H9 (cell line): ENCODE measurements at regions not wholly inside any gene's neighbourhood (a gene's known extent, or its start where the extent isn't known, plus 50 kb on each side); places are given as distances from the start of the nearest gene placed in this dataset.

ENCODE experiments used
- DNase-seq: peaks from one replicate; pipeline ENCODE4 v3.0.0-alpha.2; 2017
- H2AFZ ChIP-seq: one replicate; pipeline ENCODE4 v1.6.1; 2013; ENCODE audit warnings: mild to moderate bottlenecking, low read length, control low read depth, moderate library complexity
- H2AK5ac ChIP-seq: 2 replicates; pipeline ENCODE4 v1.6.1; 2013; ENCODE audit warnings: low read length, control low read depth, mixed read lengths; ENCODE audit not compliant: insufficient read length
- H2BK120ac ChIP-seq: one replicate; pipeline ENCODE4 v1.6.1; 2013; ENCODE audit warnings: low read depth, mild to moderate bottlenecking, low read length, control low read depth, inconsistent platforms; ENCODE audit not compliant: poor library complexity, severe bottlenecking
- H2BK12ac ChIP-seq: 2 replicates; pipeline ENCODE4 v1.6.1; 2013; ENCODE audit warnings: low read length, control low read depth, mixed read lengths, low read depth; ENCODE audit not compliant: insufficient read length
- H2BK15ac ChIP-seq: 2 replicates; pipeline ENCODE4 v1.6.1; 2013; ENCODE audit warnings: low read depth, low read length, control low read depth
- H2BK20ac ChIP-seq: one replicate; pipeline ENCODE4 v1.6.1; 2013; ENCODE audit warnings: low read depth, mild to moderate bottlenecking, low read length, control low read depth, inconsistent platforms; ENCODE audit not compliant: poor library complexity, severe bottlenecking
- H2BK5ac ChIP-seq: 2 replicates; pipeline ENCODE4 v1.6.1; 2013; ENCODE audit warnings: low read length, control low read depth, mixed read lengths; ENCODE audit not compliant: insufficient read length
- H3K14ac ChIP-seq: 2 replicates; pipeline ENCODE4 v1.6.1; 2013; ENCODE audit warnings: low read length, control low read depth; ENCODE audit not compliant: insufficient read depth
- H3K18ac ChIP-seq: 2 replicates; pipeline ENCODE4 v1.6.1; 2013; ENCODE audit warnings: low read depth, mild to moderate bottlenecking, mixed read lengths, low read length, control low read depth; ENCODE audit not compliant: insufficient read length
- H3K23ac ChIP-seq: 2 replicates; pipeline ENCODE4 v1.6.1; 2013; ENCODE audit warnings: low read length, control low read depth, mixed read lengths, low read depth; ENCODE audit not compliant: insufficient read length
- H3K23me2 ChIP-seq: 2 replicates; pipeline ENCODE4 v1.6.1; 2013; ENCODE audit warnings: low read depth, mild to moderate bottlenecking, mixed read lengths, low read length, control low read depth; ENCODE audit not compliant: insufficient read length, poor library complexity, severe bottlenecking
- H3K27ac ChIP-seq: 2 replicates; pipeline ENCODE4 v1.5.1; 2013; ENCODE audit warnings: low read length, control low read depth, mixed read lengths, low read depth; ENCODE audit not compliant: insufficient read length
- H3K27me3 ChIP-seq: 2 replicates; pipeline ENCODE4 v1.6.1; 2013; ENCODE audit warnings: low read length, control low read depth, inconsistent platforms; ENCODE audit not compliant: insufficient read depth
- H3K4ac ChIP-seq: 2 replicates; pipeline ENCODE4 v1.6.1; 2013; ENCODE audit warnings: low read depth, mild to moderate bottlenecking, control low read depth, inconsistent platforms, low read length, moderate library complexity
- H3K4me1 ChIP-seq: 2 replicates; pipeline ENCODE4 v1.6.1; 2013; ENCODE audit warnings: low read length, control low read depth, inconsistent platforms; ENCODE audit not compliant: insufficient read depth
- H3K4me2 ChIP-seq: 2 replicates; pipeline ENCODE4 v1.6.1; 2013; ENCODE audit warnings: low read length, control low read depth, mixed read lengths; ENCODE audit not compliant: insufficient read length, insufficient read depth
- H3K56ac ChIP-seq: 2 replicates; pipeline ENCODE4 v1.6.1; 2013; ENCODE audit warnings: low read depth, mild to moderate bottlenecking, mixed read lengths, low read length, control low read depth; ENCODE audit not compliant: insufficient read length
- H3K79me1 ChIP-seq: 2 replicates; pipeline ENCODE4 v1.6.1; 2013; ENCODE audit warnings: low read depth, mild to moderate bottlenecking, moderate library complexity, low read length, control low read depth, inconsistent platforms; ENCODE audit not compliant: insufficient read depth, poor library complexity, severe bottlenecking
- H3K79me2 ChIP-seq: 2 replicates; pipeline ENCODE4 v1.6.1; 2013; ENCODE audit warnings: low read length, control low read depth, inconsistent platforms; ENCODE audit not compliant: insufficient read depth
- H3K9ac ChIP-seq: 2 replicates; pipeline ENCODE4 v1.6.1; 2013; ENCODE audit warnings: low read length, control low read depth, mixed read lengths; ENCODE audit not compliant: insufficient read length; ENCODE audit errors: extremely low read depth
- H3K9me3 ChIP-seq: one replicate; pipeline ENCODE4 v1.6.1; 2013; ENCODE audit warnings: low read depth, low read length, inconsistent platforms; ENCODE audit not compliant: control insufficient read depth
- H3T11ph ChIP-seq: one replicate; pipeline ENCODE4 v1.6.1; 2013; ENCODE audit warnings: mild to moderate bottlenecking, low read length, control low read depth, inconsistent platforms
- H4K20me1 ChIP-seq: one replicate; pipeline ENCODE4 v1.6.1; 2013; ENCODE audit not compliant: control insufficient read depth, insufficient read length, insufficient read depth
- H4K5ac ChIP-seq: 2 replicates; pipeline ENCODE4 v1.6.1; 2013; ENCODE audit warnings: low read depth, mild to moderate bottlenecking, mixed read lengths, low read length, control low read depth; ENCODE audit not compliant: insufficient read length
- H4K8ac ChIP-seq: replicated peaks from 2 replicates; pipeline ENCODE4 v1.6.1; 2013; ENCODE audit warnings: low read length, control low read depth, mixed read lengths, low read depth; ENCODE audit not compliant: insufficient read length
- H4K91ac ChIP-seq: 2 replicates; pipeline ENCODE4 v1.6.1; 2013; ENCODE audit warnings: low read depth, mild to moderate bottlenecking, moderate library complexity, mixed read lengths, low read length, control low read depth; ENCODE audit not compliant: insufficient read length
- H3K27ac Mint-ChIP-seq, 3 experiments: 2 replicates in 2 of 3; 3 replicates in 1 of 3; pipeline ENCODE4 v1.8.0; 2020 to 2021; ENCODE audit warnings: mixed read lengths in 3 of 3, mild to moderate bottlenecking in 1 of 3, moderate library complexity in 1 of 3
- H3K27me3 Mint-ChIP-seq: 2 replicates; pipeline ENCODE4 v1.8.0; 2021; ENCODE audit warnings: low read depth, mild to moderate bottlenecking, moderate library complexity, mixed read lengths
- H3K36me3 Mint-ChIP-seq, 3 experiments: 2 replicates in 2 of 3; 3 replicates in 1 of 3; pipeline ENCODE4 v1.8.0; 2020 to 2021; ENCODE audit warnings: low read depth in 3 of 3, mixed read lengths in 3 of 3; ENCODE audit not compliant: insufficient read depth in 1 of 3
- H3K4me1 Mint-ChIP-seq, 2 experiments: 2 replicates each; pipeline ENCODE4 v1.8.0; 2020; ENCODE audit warnings: mixed read lengths in 2 of 2
- H3K4me3 Mint-ChIP-seq, 2 experiments: 2 replicates in 1 of 2; 3 replicates in 1 of 2; pipeline ENCODE4 v1.8.0; 2020 to 2021; ENCODE audit warnings: mild to moderate bottlenecking in 2 of 2, mixed read lengths in 2 of 2, moderate library complexity in 1 of 2
- H3K9me3 Mint-ChIP-seq, 2 experiments: 2 replicates in 1 of 2; 3 replicates in 1 of 2; pipeline ENCODE4 v1.8.0; 2020; ENCODE audit warnings: mild to moderate bottlenecking in 2 of 2, mixed read lengths in 2 of 2, moderate library complexity in 1 of 2
- WGBS: extraction: QIAGEN DNeasy Blood & Tissue Kit; methylation state at CpG from one replicate; pipeline ENCODE4 v1.1.7; 2013; ENCODE audit warnings: missing lambda C conversion rate, low lambda C conversion rate, mixed read lengths; ENCODE audit not compliant: insufficient read length; ENCODE audit errors: extremely low coverage; 5-methylcytosine and 5-hydroxymethylcytosine counted together
- TF ChIP-seq, protein P1 (sequence below): fragments of 200-600 bp; sonication (generic); conservative IDR thresholded peaks from 3 replicates; pipeline ENCODE4 v1.8.0; 2021; ENCODE audit warnings: antibody characterized with exemption, mild to moderate bottlenecking

DNA sequence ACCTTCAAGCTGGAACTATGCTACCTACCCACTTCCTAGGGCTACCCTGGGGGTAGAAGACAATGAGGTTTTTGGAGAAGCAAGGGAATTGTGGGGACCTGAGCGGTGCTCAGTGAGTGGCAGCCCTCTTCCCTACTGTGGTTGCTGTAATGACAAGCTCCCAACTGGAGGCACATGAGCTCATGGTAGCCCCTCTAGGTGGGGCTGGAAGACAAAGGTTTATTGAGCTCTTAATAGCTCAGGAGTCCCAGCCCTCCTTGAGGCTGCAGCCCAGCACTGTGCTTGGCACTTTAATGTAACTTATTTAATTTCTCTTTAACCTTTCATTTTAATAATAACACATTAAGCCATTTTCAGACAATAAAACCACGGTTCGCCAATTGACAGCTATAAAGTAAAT is 528.9 kb downstream of the OMA1 start:
- Histone ChIP-seq H3K9me3 (no peaks in the 10 kb centered on the region), H3K23ac (no peak overlapping the region), H2AK5ac (no peak overlapping the region), H3K27me3 (no peaks in the 10 kb centered on the region), H2BK20ac (no peak overlapping the region), H2BK5ac (no peak overlapping the region), H2BK12ac (no peak overlapping the region), H3K14ac (no peak overlapping the region), H2AFZ (no peak overlapping the region), H3K4me1 (peaks cover 3% of the 10 kb centered on the region; the same call in 1 of the 2 replicates), H3K79me1 (no peaks in the 10 kb centered on the region), H4K8ac (no peak overlapping the region), H3K18ac (no peak overlapping the region), H3K9ac (no peak overlapping the region), H4K20me1 (no peaks in the 10 kb centered on the region), H3K27ac (no peak overlapping the region), H3K79me2 (no peaks in the 10 kb centered on the region), H3K4ac (no peak overlapping the region), H3T11ph (no peak overlapping the region), H3K56ac (no peak overlapping the region), H4K5ac (no peak overlapping the region), H3K23me2 (no peaks in the 10 kb centered on the region), H2BK120ac (no peak overlapping the region), H2BK15ac (no peak overlapping the region), H4K91ac (no peak overlapping the region), H3K4me2 (no peak overlapping the region)
- no peaks in the 10 kb centered on the region for H3K9me3 Mint-ChIP-seq
- peaks cover 25 to 31% of the 10 kb centered on the region in 2 experiments for H3K4me1 Mint-ChIP-seq
- TF ChIP-seq, protein P1, sequence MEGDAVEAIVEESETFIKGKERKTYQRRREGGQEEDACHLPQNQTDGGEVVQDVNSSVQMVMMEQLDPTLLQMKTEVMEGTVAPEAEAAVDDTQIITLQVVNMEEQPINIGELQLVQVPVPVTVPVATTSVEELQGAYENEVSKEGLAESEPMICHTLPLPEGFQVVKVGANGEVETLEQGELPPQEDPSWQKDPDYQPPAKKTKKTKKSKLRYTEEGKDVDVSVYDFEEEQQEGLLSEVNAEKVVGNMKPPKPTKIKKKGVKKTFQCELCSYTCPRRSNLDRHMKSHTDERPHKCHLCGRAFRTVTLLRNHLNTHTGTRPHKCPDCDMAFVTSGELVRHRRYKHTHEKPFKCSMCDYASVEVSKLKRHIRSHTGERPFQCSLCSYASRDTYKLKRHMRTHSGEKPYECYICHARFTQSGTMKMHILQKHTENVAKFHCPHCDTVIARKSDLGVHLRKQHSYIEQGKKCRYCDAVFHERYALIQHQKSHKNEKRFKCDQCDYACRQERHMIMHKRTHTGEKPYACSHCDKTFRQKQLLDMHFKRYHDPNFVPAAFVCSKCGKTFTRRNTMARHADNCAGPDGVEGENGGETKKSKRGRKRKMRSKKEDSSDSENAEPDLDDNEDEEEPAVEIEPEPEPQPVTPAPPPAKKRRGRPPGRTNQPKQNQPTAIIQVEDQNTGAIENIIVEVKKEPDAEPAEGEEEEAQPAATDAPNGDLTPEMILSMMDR = peak; percentile 24; the same call in 1 of the 3 replicates
- no CpG with 5 or more reads among the region's 3 CpGs for WGBS
- DNase-seq = no peak
- H3K27ac Mint-ChIP-seq = no peak overlapping the region; a peak in 1 of 7 replicates
- H3K36me3 Mint-ChIP-seq = no peaks in the 10 kb centered on the region
- no peak overlapping the region for H3K4me3 Mint-ChIP-seq
- H3K27me3 Mint-ChIP-seq = no peaks in the 10 kb centered on the region; the same call in 1 of the 2 replicates
